HL-60 (cell line): ENCODE measurements at regions not wholly inside any gene's neighbourhood (a gene's known extent, or its start where the extent isn't known, plus 50 kb on each side); places are given as distances from the start of the nearest gene placed in this dataset.

Source experiments
- DNase-seq, 2 experiments: peaks; one replicate each; pipeline ENCODE4 v3.0.0-alpha.2; 2010 to 2020; ENCODE audit warnings: low read depth in 1 of 2, low spot score in 1 of 2
- H3K27ac ChIP-seq: fragments of 250-450 bp; sonication (Bioruptor Pico); replicated peaks from 2 replicates; pipeline ENCODE4 v1.5.1; 2020; ENCODE audit warnings: mild to moderate bottlenecking, moderate library complexity
- H3K27me3 ChIP-seq: fragments of 250-450 bp; sonication (Bioruptor Pico); 2 replicates; pipeline ENCODE4 v1.5.1; 2021; ENCODE audit warnings: mild to moderate bottlenecking, moderate library complexity; ENCODE audit not compliant: insufficient read depth, poor library complexity, severe bottlenecking
- H3K4me3 ChIP-seq: replicated peaks from 2 replicates; pipeline ENCODE4 v1.5.1; 2011; ENCODE audit warnings: mild to moderate bottlenecking, control low read depth, low read length; ENCODE audit not compliant: insufficient read depth
- CTCF ChIP-seq: IDR thresholded peaks from one replicate; pipeline ENCODE4 v1.5.1; 2011; ENCODE audit warnings: low read length, control low read depth, inconsistent platforms; ENCODE audit not compliant: insufficient read depth
- GABPA ChIP-seq: IDR thresholded peaks from 2 replicates; pipeline ENCODE4 v1.6.1; 2012; ENCODE audit warnings: low read depth
- POLR2AphosphoS5 ChIP-seq: IDR thresholded peaks from 2 replicates; pipeline ENCODE4 v1.6.1; 2012; ENCODE audit warnings: low read depth
- REST ChIP-seq: IDR thresholded peaks from 2 replicates; pipeline ENCODE4 v1.6.1; 2012; ENCODE audit warnings: low read depth; ENCODE audit not compliant: insufficient replicate concordance
- SPI1 ChIP-seq: IDR thresholded peaks from 2 replicates; pipeline ENCODE4 v1.6.1; 2012; ENCODE audit warnings: low read depth, mild to moderate bottlenecking, borderline replicate concordance

- Histone ChIP-seq H3K27ac (no peak overlapping the region), H3K27me3 (peaks cover 14% of the 10 kb centered on the region), H3K4me3 (no peak overlapping the region)
- no peak for DNase-seq
- no peak for TF ChIP-seq SPI1
- TF ChIP-seq GABPA: no peak
- no peak for TF ChIP-seq POLR2AphosphoS5
- TF ChIP-seq CTCF: no peak
- TF ChIP-seq REST: no peak
These were observed 125.0 kb upstream of the LPCAT1 start for GRCh38 chr5:1648806-1649205.

- no peak for DNase-seq
- Histone ChIP-seq H3K4me3 (no peak overlapping the region), H3K27me3 (peaks cover 14% of the 10 kb centered on the region)
These were observed 123.8 kb upstream of the LPCAT1 start for GRCh38 chr5:1647580-1647979.

More at GRCh38 chr5:1647580-1647979, 123.8 kb upstream of the LPCAT1 start:
- H3K27ac ChIP-seq: no peak overlapping the region
- TF ChIP-seq POLR2AphosphoS5 (no peak), GABPA (no peak), SPI1 (no peak), REST (no peak), CTCF (no peak)
